Esophagus muscularis mucosa (tissue), 4 donors: ENCODE measurements at regions not wholly inside any gene's neighbourhood (a gene's known extent, or its start where the extent isn't known, plus 50 kb on each side); places are given as distances from the start of the nearest gene placed in this dataset.

Experiments
- DNase-seq: peaks from one replicate; pipeline ENCODE4 v3.0.0-alpha.2; 2017; ENCODE audit errors: extremely low spot score
- H3K27ac ChIP-seq, 4 donors: fragments of 200-600 bp; sonication (generic); replicated peaks in 1 of 4; 1 replicate in 3 of 4; 2 replicates in 1 of 4; pipeline ENCODE4 v1.5.1; 2016 to 2019; ENCODE audit warnings: mild to moderate bottlenecking in 1 of 4
- H3K27me3 ChIP-seq, 4 donors: fragments of 200-600 bp; sonication (generic); one replicate each; pipeline versions ENCODE4 v1.5.1 to v1.6.0; 2016 to 2019
- H3K36me3 ChIP-seq, 4 donors: fragments of 200-600 bp; sonication (generic); one replicate each; pipeline ENCODE4 v1.5.1; 2016 to 2019
- H3K4me1 ChIP-seq, 4 donors: fragments of 200-600 bp; sonication (generic); one replicate each; pipeline ENCODE4 v1.5.1; 2016 to 2019
- H3K4me3 ChIP-seq, 4 donors: fragments of 200-600 bp; sonication (generic); 1 replicate in 2 of 4; 2 replicates in 2 of 4; pipeline ENCODE4 v1.5.1; 2016 to 2019; ENCODE audit warnings: mild to moderate bottlenecking in 4 of 4, moderate library complexity in 1 of 4
- H3K9me3 ChIP-seq, 4 donors: fragments of 200-600 bp; sonication (generic); 1 replicate in 3 of 4; 2 replicates in 1 of 4; pipeline ENCODE4 v1.5.1; 2016 to 2019
- CTCF ChIP-seq, 3 experiments: fragments of 200-600 bp in 2 of 3; fragments of 450-650 bp in 1 of 3; sonication (generic) in 2 of 3; IDR thresholded peaks; one replicate each; pipeline ENCODE4 v1.5.1; 2017 to 2019; ENCODE audit warnings: antibody characterized with exemption in 3 of 3, mild to moderate bottlenecking in 2 of 3, moderate library complexity in 1 of 3
- EP300 ChIP-seq: sonication (generic); formaldehyde crosslinking; IDR thresholded peaks from one replicate; pipeline ENCODE4 v1.6.1; 2017; ENCODE audit warnings: antibody characterized with exemption
- POLR2A ChIP-seq: fragments of 450-650 bp; IDR thresholded peaks from one replicate; pipeline ENCODE4 v1.6.1; 2017; ENCODE audit warnings: antibody characterized with exemption, moderate library complexity, mild to moderate bottlenecking, low read depth
- POLR2AphosphoS5 ChIP-seq, 2 donors: sonication (generic); formaldehyde crosslinking; IDR thresholded peaks; one replicate each; pipeline ENCODE4 v1.6.1; 2017; ENCODE audit warnings: antibody characterized with exemption in 2 of 2
- WGBS: methylation state at CpG from one replicate; pipeline ENCODE4 v1.1.5; 2018; 5-methylcytosine and 5-hydroxymethylcytosine counted together
- intact Hi-C: fragments of 100-400 bp; cut with DNase I; formaldehyde crosslinking; loops from one replicate; pipeline ENCODE4 v1.15.1; 2023

- peak; percentile 80 for DNase-seq
- Histone ChIP-seq H3K27ac (no peak overlapping the region), H3K36me3 (no peaks in the 10 kb centered on the region), H3K9me3 (no peaks in the 10 kb centered on the region), H3K4me1 (peaks cover 0 to 6% (median 3%) of the 10 kb centered on the region in 4 donors), H3K27me3 (peaks cover 0 to 5% (median 0%) of the 10 kb centered on the region in 4 donors), H3K4me3 (no peak overlapping the region)
- intact Hi-C loops = loop anchor here (5.0 to 10.0 kb wide), 3 partner anchors 907 to 1680 kb away; no protein-coding TSS in a partner anchor
- TF ChIP-seq CTCF (IDR thresholded peaks at IDR 0.05) (no peak), POLR2A (no peak), EP300 (no peak), POLR2AphosphoS5 (IDR thresholded peaks at IDR 0.05) (no peak)
- WGBS = 38% methylated on average over 13 of the region's 17 CpGs
Measured at GRCh38 chr20:60214901-60215815, 256.9 kb downstream of the CDH26 start.

DNA sequence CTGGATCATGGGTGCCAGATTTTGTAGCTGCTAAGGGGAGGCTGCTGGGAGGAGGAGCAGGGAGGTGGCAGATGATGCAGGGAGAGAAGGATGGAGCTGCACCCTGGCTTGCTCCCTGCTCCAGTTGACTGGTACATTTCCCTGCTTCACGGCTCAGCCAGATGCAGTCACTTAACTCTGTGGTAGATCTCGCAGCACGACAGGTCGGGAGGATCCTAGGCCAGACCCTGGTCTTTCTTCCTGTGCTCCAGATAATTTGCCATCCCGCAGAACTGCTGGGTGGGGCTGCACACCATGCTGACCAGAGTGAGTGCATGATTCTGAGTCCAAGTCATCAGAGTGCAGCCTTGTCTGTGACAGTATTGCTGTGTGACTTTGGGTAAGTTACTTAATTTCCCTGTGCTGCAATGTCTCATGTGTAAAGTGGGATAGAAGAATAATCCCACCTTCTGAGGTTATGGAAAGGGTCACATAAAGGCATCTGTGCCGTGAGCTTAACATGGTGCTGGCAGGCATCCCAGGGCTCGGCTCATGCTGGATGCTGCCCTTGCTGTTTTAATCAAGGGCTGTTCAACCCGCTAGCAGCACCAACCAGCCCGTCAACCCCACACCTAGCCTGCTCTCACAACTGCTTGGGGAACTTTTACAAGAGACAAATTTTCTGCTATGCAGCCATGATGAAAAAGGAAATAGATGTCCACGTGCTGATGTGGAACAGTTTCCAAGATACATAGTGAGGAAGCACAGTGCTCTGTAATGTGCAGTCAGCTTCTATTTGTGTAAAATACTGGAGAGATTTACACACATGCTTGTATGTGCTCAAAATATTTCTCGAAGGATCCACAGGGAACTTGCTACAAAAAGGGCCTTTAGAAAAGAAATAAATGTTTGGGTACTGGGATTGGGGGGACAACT lies 257.9 kb downstream of the CDH26 start:
- 49% methylated on average over 11 of the region's 11 CpGs for WGBS
- intact Hi-C loops = loop anchor here (10.0 kb wide), 1 partner anchor 1679 kb away; no protein-coding TSS in a partner anchor
- Histone ChIP-seq H3K27ac (no peak overlapping the region), H3K9me3 (no peaks in the 10 kb centered on the region), H3K4me1 (peaks cover 0 to 3% (median 1%) of the 10 kb centered on the region in 4 donors), H3K36me3 (no peaks in the 10 kb centered on the region), H3K4me3 (no peak overlapping the region), H3K27me3 (peaks cover 0 to 11% (median 0%) of the 10 kb centered on the region in 4 donors)
- TF ChIP-seq CTCF (IDR thresholded peaks at IDR 0.05) (no peak), POLR2A (no peak), POLR2AphosphoS5 (IDR thresholded peaks at IDR 0.05) (no peak), EP300 (no peak)
- DNase-seq = peak; percentile 77

GRCh38 chr20:60219231-60219630 lies 261.0 kb downstream of the CDH26 start:
- intact Hi-C loops = loop anchor here (10.0 kb wide), 1 partner anchor 1676 kb away; no protein-coding TSS in a partner anchor
- Histone ChIP-seq H3K9me3 (no peaks in the 10 kb centered on the region), H3K27me3 (peaks cover 0 to 18% (median 0%) of the 10 kb centered on the region in 4 donors), H3K4me1 (no peaks in the 10 kb centered on the region), H3K27ac (no peak overlapping the region), H3K4me3 (no peak overlapping the region), H3K36me3 (no peaks in the 10 kb centered on the region)
- DNase-seq = no peak
- TF ChIP-seq CTCF (IDR thresholded peaks at IDR 0.05) (no peak), EP300 (no peak), POLR2AphosphoS5 (IDR thresholded peaks at IDR 0.05) (no peak), POLR2A (no peak)
- 84% methylated on average over 4 of the region's 4 CpGs for WGBS

DNA sequence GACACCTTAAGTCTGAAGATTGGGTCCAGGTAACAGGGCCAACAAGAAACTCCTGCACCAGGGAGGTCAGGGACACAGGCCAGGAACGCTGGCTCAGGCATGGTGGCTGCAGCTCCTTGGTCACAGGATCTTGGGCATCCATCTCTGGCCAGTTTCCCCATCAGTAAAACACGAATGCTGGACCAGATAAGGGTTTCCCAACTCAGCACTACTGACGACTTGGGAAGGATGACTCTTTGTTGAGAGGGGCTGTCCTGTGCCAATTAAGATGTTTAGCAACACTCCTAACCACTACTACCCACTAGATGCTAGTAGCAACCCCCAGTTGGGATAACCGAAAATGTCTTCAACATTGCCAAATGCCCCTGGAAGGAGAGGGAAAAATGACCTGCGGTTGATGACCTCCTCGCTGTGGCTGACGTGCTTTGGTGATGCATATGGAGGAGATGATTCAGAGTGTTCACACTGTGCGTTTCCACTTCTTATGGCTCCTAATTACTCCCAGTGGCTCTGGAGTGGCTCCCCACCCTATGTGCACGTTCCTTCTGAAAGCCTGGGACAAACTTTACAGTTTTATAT lies 261.9 kb downstream of the CDH26 start:
- intact Hi-C loops = loop anchor here (10.0 kb wide), 1 partner anchor 1675 kb away; no protein-coding TSS in a partner anchor
- WGBS = 88% methylated on average over 9 of the region's 9 CpGs
- Histone ChIP-seq H3K9me3 (no peaks in the 10 kb centered on the region), H3K4me1 (no peaks in the 10 kb centered on the region), H3K27me3 (peaks cover 0 to 18% (median 0%) of the 10 kb centered on the region in 4 donors), H3K4me3 (no peak overlapping the region), H3K27ac (no peak overlapping the region), H3K36me3 (no peaks in the 10 kb centered on the region)
- DNase-seq = peak; percentile 62
- no peak for TF ChIP-seq POLR2AphosphoS5 (IDR thresholded peaks at IDR 0.05)
- TF ChIP-seq POLR2A = no peak
- no peak for TF ChIP-seq EP300
- TF ChIP-seq CTCF (IDR thresholded peaks at IDR 0.05) = no peak
